Activated CD8-positive, alpha-beta T cell treated with anti-CD3 and anti-CD28 coated beads for 36 hours (primary cell): ENCODE measurements at regions not wholly inside any gene's neighbourhood (a gene's known extent, or its start where the extent isn't known, plus 50 kb on each side); places are given as distances from the start of the nearest gene placed in this dataset.

ENCODE experiments used
- ATAC-seq: fragments of 200-7000 bp; cut with Tn5 transposase; one replicate; pipeline ENCODE4 v1.10.0; 2021; ENCODE audit warnings: mild to moderate bottlenecking, moderate library complexity
- CTCF ChIA-PET: fragments of 350-600 bp; sonication (Branson Sonifier 250); formaldehyde crosslinking; loops from one replicate; lab custom pipeline; 2021; ENCODE audit warnings: antibody characterized with exemption; lab: Charles Lee
- POLR2A ChIA-PET: fragments of 350-600 bp; sonication (Branson Sonifier 250); formaldehyde crosslinking; loops from one replicate; lab custom pipeline; 2021; ENCODE audit warnings: antibody characterized with exemption; lab: Charles Lee
- DNase-seq: peaks from one replicate; pipeline ENCODE4 v3.0.0-alpha.2; 2020
- H3K27ac Mint-ChIP-seq: one replicate; pipeline ENCODE4 v1.8.0; 2021; ENCODE audit warnings: mild to moderate bottlenecking, mixed read lengths
- H3K27me3 Mint-ChIP-seq: one replicate; pipeline ENCODE4 v1.8.0; 2021; ENCODE audit warnings: mixed read lengths
- H3K36me3 Mint-ChIP-seq: one replicate; pipeline ENCODE4 v1.8.0; 2021; ENCODE audit warnings: low read depth, mixed read lengths
- H3K4me1 Mint-ChIP-seq: one replicate; pipeline ENCODE4 v1.8.0; 2021; ENCODE audit warnings: low read depth, mixed read lengths
- H3K4me3 Mint-ChIP-seq: one replicate; pipeline ENCODE4 v1.8.0; 2021; ENCODE audit warnings: mild to moderate bottlenecking, moderate library complexity, mixed read lengths
- H3K9me3 Mint-ChIP-seq: one replicate; pipeline ENCODE4 v1.8.0; 2021; ENCODE audit warnings: mixed read lengths
- intact Hi-C: fragments of 100-400 bp; cut with micrococcal nuclease; formaldehyde crosslinking; loops from one replicate; pipeline ENCODE4 v1.10.0; 2022
- TF ChIP-seq, protein P1 (sequence below): fragments of 200-600 bp; IDR thresholded peaks from one replicate; pipeline ENCODE4 v1.8.0; 2022; ENCODE audit warnings: antibody characterized with exemption, mild to moderate bottlenecking

DNA sequence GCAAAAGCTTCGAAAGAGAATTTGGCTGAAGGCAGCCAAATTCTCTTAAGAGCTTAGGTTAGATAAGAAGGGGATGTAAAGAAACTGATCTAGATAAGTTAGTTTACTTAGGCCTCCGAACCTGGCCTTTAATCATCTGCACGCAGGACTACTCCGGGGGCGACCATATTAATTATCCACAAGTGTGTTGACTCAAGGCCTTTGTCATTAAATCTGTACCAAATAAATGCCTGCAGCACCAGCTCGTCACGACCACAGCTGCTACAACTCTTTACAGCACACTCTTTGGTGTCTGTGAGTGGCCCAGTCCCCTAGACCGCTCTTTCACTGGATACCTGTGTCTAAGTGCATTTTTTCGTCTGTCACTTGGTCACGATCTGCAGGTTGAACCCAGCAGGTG lies 69.8 kb upstream of the LSM8 start:
- Mint-ChIP-seq H3K27me3 (peaks cover 5% of the 10 kb centered on the region), H3K4me1 (no peaks in the 10 kb centered on the region), H3K4me3 (no peak overlapping the region), H3K27ac (no peak overlapping the region), H3K36me3 (no peaks in the 10 kb centered on the region), H3K9me3 (peaks cover 9% of the 10 kb centered on the region)
- ChIA-PET CTCF (no interaction called here), POLR2A (no interaction called here)
- intact Hi-C loops = no loop called here
- TF ChIP-seq, protein P1, sequence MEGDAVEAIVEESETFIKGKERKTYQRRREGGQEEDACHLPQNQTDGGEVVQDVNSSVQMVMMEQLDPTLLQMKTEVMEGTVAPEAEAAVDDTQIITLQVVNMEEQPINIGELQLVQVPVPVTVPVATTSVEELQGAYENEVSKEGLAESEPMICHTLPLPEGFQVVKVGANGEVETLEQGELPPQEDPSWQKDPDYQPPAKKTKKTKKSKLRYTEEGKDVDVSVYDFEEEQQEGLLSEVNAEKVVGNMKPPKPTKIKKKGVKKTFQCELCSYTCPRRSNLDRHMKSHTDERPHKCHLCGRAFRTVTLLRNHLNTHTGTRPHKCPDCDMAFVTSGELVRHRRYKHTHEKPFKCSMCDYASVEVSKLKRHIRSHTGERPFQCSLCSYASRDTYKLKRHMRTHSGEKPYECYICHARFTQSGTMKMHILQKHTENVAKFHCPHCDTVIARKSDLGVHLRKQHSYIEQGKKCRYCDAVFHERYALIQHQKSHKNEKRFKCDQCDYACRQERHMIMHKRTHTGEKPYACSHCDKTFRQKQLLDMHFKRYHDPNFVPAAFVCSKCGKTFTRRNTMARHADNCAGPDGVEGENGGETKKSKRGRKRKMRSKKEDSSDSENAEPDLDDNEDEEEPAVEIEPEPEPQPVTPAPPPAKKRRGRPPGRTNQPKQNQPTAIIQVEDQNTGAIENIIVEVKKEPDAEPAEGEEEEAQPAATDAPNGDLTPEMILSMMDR = no peak
- ATAC-seq (no peak), DNase-seq (no peak)

DNA sequence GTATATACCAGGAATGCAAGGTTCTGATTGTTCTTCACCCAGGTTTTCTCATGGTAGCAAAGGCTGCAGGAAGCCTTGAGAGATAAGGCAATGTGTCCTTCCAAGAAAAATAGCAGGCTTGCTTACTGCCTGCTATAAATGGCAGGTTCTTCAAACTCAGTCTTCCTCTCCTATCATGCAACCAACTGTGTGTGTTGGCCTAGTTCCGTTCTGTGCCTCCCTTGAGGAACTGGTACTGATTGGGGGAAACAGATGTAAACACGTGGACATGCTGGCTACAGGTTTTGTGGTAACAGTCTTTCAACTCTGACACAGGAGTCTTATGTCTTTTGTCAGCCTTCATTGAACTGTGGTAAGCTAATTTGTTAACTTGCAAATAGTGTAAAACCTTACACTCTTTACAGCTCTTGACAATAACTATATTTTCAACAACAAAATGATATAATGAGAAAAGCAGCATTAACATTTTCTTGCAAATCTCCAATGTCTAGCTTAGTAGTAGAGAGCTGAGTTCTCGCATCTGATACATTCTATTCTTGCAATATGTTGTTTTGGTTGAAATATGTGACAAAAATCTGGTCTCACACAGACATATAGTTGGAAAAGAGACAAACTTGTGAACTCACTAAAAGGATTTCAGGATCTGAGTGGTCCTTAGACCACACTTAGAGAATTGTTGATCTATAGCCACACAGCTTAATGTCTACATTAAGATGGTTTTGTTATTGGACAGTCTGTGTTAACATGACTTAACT lies 54.7 kb upstream of the LSM8 start:
- Mint-ChIP-seq H3K27me3 (peaks cover 6% of the 10 kb centered on the region), H3K27ac (no peak overlapping the region), H3K4me1 (no peaks in the 10 kb centered on the region), H3K4me3 (no peak overlapping the region), H3K36me3 (no peaks in the 10 kb centered on the region), H3K9me3 (peaks cover 8% of the 10 kb centered on the region)
- intact Hi-C loops = no loop called here
- ATAC-seq (no peak), DNase-seq (no peak)
- CTCF ChIA-PET = interaction anchor here (0.8 to 1.0 kb wide), 2 partner anchors 25 to 136 kb away, joined by 3 read pairs; no protein-coding TSS in a partner anchor
- TF ChIP-seq, protein P1 = no peak
- POLR2A ChIA-PET = no interaction called here

DNA sequence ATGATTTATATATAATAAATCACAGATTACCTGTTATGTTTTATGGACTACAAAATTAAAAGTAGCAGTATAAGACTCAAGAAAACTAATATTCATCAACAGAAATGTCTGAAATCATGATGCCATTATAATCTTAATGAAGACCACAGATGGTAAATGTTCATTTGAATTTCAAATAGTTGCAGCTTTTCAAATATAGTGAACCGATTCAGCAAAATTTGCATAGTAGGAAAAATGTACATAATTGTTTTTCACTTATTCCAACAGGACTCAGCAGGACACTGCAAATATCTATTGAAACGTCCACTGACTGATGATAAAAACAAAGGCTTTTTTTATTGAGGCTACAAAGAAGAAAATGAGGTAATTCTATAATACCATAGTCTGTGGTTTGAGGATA lies 51.2 kb upstream of the LSM8 start:
- intact Hi-C loops = no loop called here
- no peaks in the 10 kb centered on the region for H3K36me3 Mint-ChIP-seq
- ATAC-seq (no peak), DNase-seq (no peak)
- H3K4me1 Mint-ChIP-seq = no peaks in the 10 kb centered on the region
- H3K27ac Mint-ChIP-seq = no peak overlapping the region
- POLR2A ChIA-PET = no interaction called here
- peaks cover 3% of the 10 kb centered on the region for H3K9me3 Mint-ChIP-seq
- H3K4me3 Mint-ChIP-seq = no peak overlapping the region
- CTCF ChIA-PET = no interaction called here
- TF ChIP-seq, protein P1 = no peak
- peaks cover 8% of the 10 kb centered on the region for H3K27me3 Mint-ChIP-seq
